GM18861 (cell line): ENCODE measurements at regions not wholly inside any gene's neighbourhood (a gene's known extent, or its start where the extent isn't known, plus 50 kb on each side); places are given as distances from the start of the nearest gene placed in this dataset.
"Not testable (repeated sequence)": the region's sequence is repeated elsewhere in the genome, so short reads cannot be mapped to it uniquely, and the experiment has no call there.

Experiments
- ATAC-seq: cut with Tn5 transposase; IDR thresholded peaks from one replicate; pipeline ENCODE4 v1.9.1; 2021; ENCODE audit not compliant: unreplicated experiment

- no peak for ATAC-seq
Observed at GRCh38 chr18:70415823-70416488, 127.1 kb downstream of the SOCS6 start.

GRCh38 chr18:70414315-70414900 lies 125.6 kb downstream of the SOCS6 start:
- no peak for ATAC-seq

- no peak for ATAC-seq
Observed at GRCh38 chr18:70413455-70413854, 124.6 kb downstream of the SOCS6 start.

- ATAC-seq: no peak
Observed at GRCh38 chr18:70411876-70412435, 123.1 kb downstream of the SOCS6 start.

- ATAC-seq: no peak
Observed at GRCh38 chr18:70411307-70411706, 122.5 kb downstream of the SOCS6 start.

- no peak for ATAC-seq
Observed at GRCh38 chr18:70405052-70405451, 116.2 kb downstream of the SOCS6 start.

GRCh38 chr18:70400476-70400875 lies 111.6 kb downstream of the SOCS6 start:
- no peak for ATAC-seq

- ATAC-seq: no peak
Observed at GRCh38 chr18:70398076-70398475, 109.2 kb downstream of the SOCS6 start.

GRCh38 chr18:70397259-70397925 lies 108.5 kb downstream of the SOCS6 start:
- ATAC-seq: no peak

GRCh38 chr18:70395771-70396170 lies 106.9 kb downstream of the SOCS6 start:
- not testable (repeated sequence) for ATAC-seq

GRCh38 chr18:70394672-70395071 lies 105.8 kb downstream of the SOCS6 start:
- no peak for ATAC-seq

GRCh38 chr18:70390371-70391090 lies 101.7 kb downstream of the SOCS6 start:
- ATAC-seq: no peak

GRCh38 chr18:70389036-70389435 lies 100.2 kb downstream of the SOCS6 start:
- ATAC-seq: not testable (repeated sequence)

GRCh38 chr18:70387027-70387426 lies 98.2 kb downstream of the SOCS6 start:
- no peak for ATAC-seq

- no peak for ATAC-seq
Observed at GRCh38 chr18:70386582-70386981, 97.7 kb downstream of the SOCS6 start.

GRCh38 chr18:70385474-70385873 lies 96.6 kb downstream of the SOCS6 start:
- no peak for ATAC-seq

- ATAC-seq: no peak
Observed at GRCh38 chr18:70384181-70384790, 95.4 kb downstream of the SOCS6 start.

- ATAC-seq: no peak
Observed at GRCh38 chr18:70382992-70383717, 94.3 kb downstream of the SOCS6 start.

- ATAC-seq: no peak
Observed at GRCh38 chr18:70382017-70382416, 93.2 kb downstream of the SOCS6 start.
